Mucosa of rectum (tissue), 2 donors: ENCODE measurements at regions not wholly inside any gene's neighbourhood (a gene's known extent, or its start where the extent isn't known, plus 50 kb on each side); places are given as distances from the start of the nearest gene placed in this dataset.

ENCODE experiments used
- H3K27ac ChIP-seq, 2 donors: one replicate each; pipeline ENCODE4 v1.7.0; 2013; ENCODE audit warnings: inconsistent platforms in 2 of 2, low read depth in 2 of 2, low read length in 2 of 2
- H3K27me3 ChIP-seq, 2 donors: one replicate each; pipeline ENCODE4 v1.7.0; 2013; ENCODE audit warnings: low read length in 2 of 2; ENCODE audit not compliant: control insufficient read depth in 2 of 2, insufficient read depth in 2 of 2
- H3K36me3 ChIP-seq, 2 donors: one replicate each; pipeline ENCODE4 v1.7.0; 2013; ENCODE audit warnings: low read length in 2 of 2; ENCODE audit not compliant: control insufficient read depth in 2 of 2, insufficient read depth in 2 of 2
- H3K4me1 ChIP-seq, 2 donors: one replicate each; pipeline ENCODE4 v1.7.0; 2013; ENCODE audit warnings: low read length in 2 of 2, mild to moderate bottlenecking in 1 of 2; ENCODE audit not compliant: control insufficient read depth in 2 of 2, insufficient read depth in 2 of 2
- H3K4me3 ChIP-seq, 2 donors: one replicate each; pipeline ENCODE4 v1.7.0; 2013; ENCODE audit warnings: low read length in 2 of 2
- H3K9ac ChIP-seq, 2 donors: one replicate each; pipeline ENCODE4 v1.7.0; 2013; ENCODE audit warnings: low read length in 2 of 2, low read depth in 1 of 2, mild to moderate bottlenecking in 1 of 2
- H3K9me3 ChIP-seq, 2 donors: one replicate each; pipeline ENCODE4 v1.7.0; 2013; ENCODE audit warnings: low read length in 2 of 2; ENCODE audit not compliant: control insufficient read depth in 2 of 2
- donor health status: healthy.
- donor health status: Normal muscosa, but diverticular disease.

GRCh38 chr7:115249080-115249479 is 327.2 kb downstream of the MDFIC start:
- Histone ChIP-seq H3K4me3 (no peak overlapping the region), H3K9ac (no peak overlapping the region), H3K36me3 (no peaks in the 10 kb centered on the region)

GRCh38 chr7:115241151-115241550 is 319.3 kb downstream of the MDFIC start:
- Histone ChIP-seq H3K4me1 (no peaks in the 10 kb centered on the region), H3K9me3 (no peaks in the 10 kb centered on the region), H3K27me3 (no peaks in the 10 kb centered on the region), H3K9ac (no peak overlapping the region), H3K36me3 (no peaks in the 10 kb centered on the region), H3K4me3 (no peak overlapping the region), H3K27ac (no peak overlapping the region)

More at GRCh38 chr7:115249080-115249479, 327.2 kb downstream of the MDFIC start:
- Histone ChIP-seq H3K9me3 (no peaks in the 10 kb centered on the region), H3K27ac (no peak overlapping the region), H3K4me1 (no peaks in the 10 kb centered on the region), H3K27me3 (no peaks in the 10 kb centered on the region)

GRCh38 chr7:115240242-115240641 is 318.3 kb downstream of the MDFIC start:
- Histone ChIP-seq H3K27me3 (no peaks in the 10 kb centered on the region), H3K9ac (no peak overlapping the region), H3K4me1 (no peaks in the 10 kb centered on the region), H3K36me3 (no peaks in the 10 kb centered on the region), H3K27ac (no peak overlapping the region), H3K4me3 (no peak overlapping the region), H3K9me3 (no peaks in the 10 kb centered on the region)

GRCh38 chr7:115235075-115235474 is 313.2 kb downstream of the MDFIC start:
- Histone ChIP-seq H3K9me3 (no peaks in the 10 kb centered on the region), H3K9ac (no peak overlapping the region), H3K4me3 (no peak overlapping the region), H3K27me3 (no peaks in the 10 kb centered on the region), H3K27ac (no peak overlapping the region), H3K36me3 (no peaks in the 10 kb centered on the region), H3K4me1 (peaks cover 0 to 3% of the 10 kb centered on the region in 2 donors)

- H3K9ac ChIP-seq: no peak overlapping the region
- H3K4me3 ChIP-seq: no peak overlapping the region
Measured at GRCh38 chr7:115233809-115234208, 311.9 kb downstream of the MDFIC start.

GRCh38 chr7:115232041-115232440 is 310.1 kb downstream of the MDFIC start:
- Histone ChIP-seq H3K9ac (no peak overlapping the region), H3K4me1 (peaks cover 0 to 3% of the 10 kb centered on the region in 2 donors), H3K27me3 (no peaks in the 10 kb centered on the region), H3K9me3 (no peaks in the 10 kb centered on the region), H3K4me3 (no peak overlapping the region), H3K27ac (no peak overlapping the region), H3K36me3 (no peaks in the 10 kb centered on the region)

More at GRCh38 chr7:115233809-115234208, 311.9 kb downstream of the MDFIC start:
- Histone ChIP-seq H3K27me3 (no peaks in the 10 kb centered on the region), H3K4me1 (peaks cover 0 to 3% of the 10 kb centered on the region in 2 donors), H3K36me3 (no peaks in the 10 kb centered on the region), H3K9me3 (no peaks in the 10 kb centered on the region), H3K27ac (no peak overlapping the region)

- Histone ChIP-seq H3K9me3 (no peaks in the 10 kb centered on the region), H3K4me1 (peaks cover 0 to 3% of the 10 kb centered on the region in 2 donors), H3K9ac (no peak overlapping the region), H3K27ac (no peak overlapping the region), H3K36me3 (no peaks in the 10 kb centered on the region), H3K4me3 (no peak overlapping the region), H3K27me3 (no peaks in the 10 kb centered on the region)
Measured at GRCh38 chr7:115230882-115231571, 309.1 kb downstream of the MDFIC start.

GRCh38 chr7:115229401-115230105 is 307.7 kb downstream of the MDFIC start:
- H3K9me3 ChIP-seq: no peaks in the 10 kb centered on the region
- H3K27ac ChIP-seq: no peak overlapping the region
- no peaks in the 10 kb centered on the region for H3K36me3 ChIP-seq
- H3K4me3 ChIP-seq: no peak overlapping the region
- H3K27me3 ChIP-seq: no peaks in the 10 kb centered on the region
- H3K4me1 ChIP-seq: peaks cover 0 to 3% of the 10 kb centered on the region in 2 donors
- H3K9ac ChIP-seq: no peak overlapping the region

- Histone ChIP-seq H3K4me3 (no peak overlapping the region), H3K27ac (no peak overlapping the region), H3K4me1 (peaks cover 0 to 3% of the 10 kb centered on the region in 2 donors), H3K36me3 (no peaks in the 10 kb centered on the region), H3K27me3 (no peaks in the 10 kb centered on the region), H3K9me3 (no peaks in the 10 kb centered on the region), H3K9ac (no peak overlapping the region)
Measured at GRCh38 chr7:115227473-115228235, 305.8 kb downstream of the MDFIC start.

GRCh38 chr7:115226410-115226809 is 304.5 kb downstream of the MDFIC start:
- H3K36me3 ChIP-seq: no peaks in the 10 kb centered on the region
- H3K9ac ChIP-seq: no peak overlapping the region
- peaks cover 0 to 3% of the 10 kb centered on the region in 2 donors for H3K4me1 ChIP-seq

More at GRCh38 chr7:115226410-115226809, 304.5 kb downstream of the MDFIC start:
- no peaks in the 10 kb centered on the region for H3K9me3 ChIP-seq
- H3K27me3 ChIP-seq: no peaks in the 10 kb centered on the region
- H3K4me3 ChIP-seq: no peak overlapping the region
- H3K27ac ChIP-seq: no peak overlapping the region
